Mucosa of stomach (tissue), 1 donor: ENCODE measurements at regions not wholly inside any gene's neighbourhood (a gene's known extent, or its start where the extent isn't known, plus 50 kb on each side); places are given as distances from the start of the nearest gene placed in this dataset.

Experiments
- H3K27me3 ChIP-seq: one replicate; pipeline ENCODE4 v1.7.0; 2013; ENCODE audit warnings: mild to moderate bottlenecking, low read length; ENCODE audit not compliant: control insufficient read depth, insufficient read depth
- H3K36me3 ChIP-seq: one replicate; pipeline ENCODE4 v1.7.0; 2013; ENCODE audit warnings: low read length; ENCODE audit not compliant: control insufficient read depth, insufficient read depth
- H3K4me1 ChIP-seq: one replicate; pipeline ENCODE4 v1.7.0; 2013; ENCODE audit warnings: mild to moderate bottlenecking, low read length; ENCODE audit not compliant: control insufficient read depth, insufficient read depth
- H3K4me3 ChIP-seq: one replicate; pipeline ENCODE4 v1.7.0; 2013; ENCODE audit warnings: low read length
- H3K9ac ChIP-seq: one replicate; pipeline ENCODE4 v1.7.0; 2013; ENCODE audit warnings: mild to moderate bottlenecking, low read length, moderate library complexity
- H3K9me3 ChIP-seq: one replicate; pipeline ENCODE4 v1.7.0; 2013; ENCODE audit warnings: mild to moderate bottlenecking, low read length, moderate library complexity; ENCODE audit not compliant: control insufficient read depth
- donor health status: Pancreatic carcinoma.

- H3K9me3 ChIP-seq, result no peaks in the 10 kb centered on the region
- H3K9ac ChIP-seq, result no peak overlapping the region
- H3K27me3 ChIP-seq, result no peaks in the 10 kb centered on the region
- no peak overlapping the region for H3K4me3 ChIP-seq
- no peaks in the 10 kb centered on the region for H3K36me3 ChIP-seq
- H3K4me1 ChIP-seq, result no peaks in the 10 kb centered on the region
Observed at GRCh38 chr4:181770971-181771370, 472.2 kb upstream of the TENM3 start.

GRCh38 chr4:181775298-181775697 lies 467.9 kb upstream of the TENM3 start:
- H3K9me3 ChIP-seq, result no peaks in the 10 kb centered on the region

GRCh38 chr4:181776264-181777054 lies 466.7 kb upstream of the TENM3 start:
- Histone ChIP-seq H3K9me3 (no peaks in the 10 kb centered on the region), H3K36me3 (no peaks in the 10 kb centered on the region), H3K27me3 (no peaks in the 10 kb centered on the region), H3K4me3 (no peak overlapping the region), H3K9ac (no peak overlapping the region), H3K4me1 (no peaks in the 10 kb centered on the region)

More at GRCh38 chr4:181775298-181775697, 467.9 kb upstream of the TENM3 start:
- Histone ChIP-seq H3K36me3 (no peaks in the 10 kb centered on the region), H3K27me3 (no peaks in the 10 kb centered on the region), H3K9ac (no peak overlapping the region), H3K4me3 (no peak overlapping the region), H3K4me1 (no peaks in the 10 kb centered on the region)

GRCh38 chr4:181777518-181777917 lies 465.7 kb upstream of the TENM3 start:
- H3K36me3 ChIP-seq, result no peaks in the 10 kb centered on the region
- no peaks in the 10 kb centered on the region for H3K27me3 ChIP-seq
- H3K4me1 ChIP-seq, result no peaks in the 10 kb centered on the region
- H3K4me3 ChIP-seq, result no peak overlapping the region
- H3K9me3 ChIP-seq, result no peaks in the 10 kb centered on the region
- H3K9ac ChIP-seq, result no peak overlapping the region

GRCh38 chr4:181784881-181785280 lies 458.3 kb upstream of the TENM3 start:
- Histone ChIP-seq H3K4me1 (no peaks in the 10 kb centered on the region), H3K27me3 (no peaks in the 10 kb centered on the region), H3K9ac (no peak overlapping the region), H3K9me3 (no peaks in the 10 kb centered on the region), H3K36me3 (no peaks in the 10 kb centered on the region), H3K4me3 (no peak overlapping the region)

- no peaks in the 10 kb centered on the region for H3K4me1 ChIP-seq
- H3K9ac ChIP-seq, result no peak overlapping the region
- H3K27me3 ChIP-seq, result no peaks in the 10 kb centered on the region
- H3K9me3 ChIP-seq, result no peaks in the 10 kb centered on the region
- no peaks in the 10 kb centered on the region for H3K36me3 ChIP-seq
- H3K4me3 ChIP-seq, result no peak overlapping the region
Observed at GRCh38 chr4:181792641-181793040, 450.6 kb upstream of the TENM3 start.

GRCh38 chr4:181793096-181793495 lies 450.1 kb upstream of the TENM3 start:
- H3K4me1 ChIP-seq, result no peaks in the 10 kb centered on the region
- H3K27me3 ChIP-seq, result no peaks in the 10 kb centered on the region
- no peak overlapping the region for H3K9ac ChIP-seq
- no peaks in the 10 kb centered on the region for H3K36me3 ChIP-seq
- no peak overlapping the region for H3K4me3 ChIP-seq
- H3K9me3 ChIP-seq, result no peaks in the 10 kb centered on the region

- H3K36me3 ChIP-seq, result no peaks in the 10 kb centered on the region
- H3K4me3 ChIP-seq, result no peak overlapping the region
- H3K27me3 ChIP-seq, result no peaks in the 10 kb centered on the region
- H3K4me1 ChIP-seq, result no peaks in the 10 kb centered on the region
- no peaks in the 10 kb centered on the region for H3K9me3 ChIP-seq
- H3K9ac ChIP-seq, result no peak overlapping the region
Observed at GRCh38 chr4:181796502-181796901, 446.7 kb upstream of the TENM3 start.

- no peaks in the 10 kb centered on the region for H3K4me1 ChIP-seq
- no peak overlapping the region for H3K9ac ChIP-seq
- H3K36me3 ChIP-seq, result no peaks in the 10 kb centered on the region
- no peaks in the 10 kb centered on the region for H3K9me3 ChIP-seq
- no peak overlapping the region for H3K4me3 ChIP-seq
- H3K27me3 ChIP-seq, result no peaks in the 10 kb centered on the region
Observed at GRCh38 chr4:181798536-181798935, 444.7 kb upstream of the TENM3 start.

GRCh38 chr4:181799561-181800069 lies 443.6 kb upstream of the TENM3 start:
- no peak overlapping the region for H3K4me3 ChIP-seq
- no peaks in the 10 kb centered on the region for H3K27me3 ChIP-seq
- H3K9ac ChIP-seq, result no peak overlapping the region
- no peaks in the 10 kb centered on the region for H3K36me3 ChIP-seq
- H3K9me3 ChIP-seq, result no peaks in the 10 kb centered on the region
- no peaks in the 10 kb centered on the region for H3K4me1 ChIP-seq

GRCh38 chr4:181802207-181802606 lies 441.0 kb upstream of the TENM3 start:
- H3K4me3 ChIP-seq, result no peak overlapping the region
- no peaks in the 10 kb centered on the region for H3K9me3 ChIP-seq
- H3K36me3 ChIP-seq, result no peaks in the 10 kb centered on the region
- H3K9ac ChIP-seq, result no peak overlapping the region
- H3K4me1 ChIP-seq, result no peaks in the 10 kb centered on the region
- H3K27me3 ChIP-seq, result no peaks in the 10 kb centered on the region

GRCh38 chr4:181807771-181808170 lies 435.4 kb upstream of the TENM3 start:
- H3K9ac ChIP-seq, result no peak overlapping the region
- H3K27me3 ChIP-seq, result no peaks in the 10 kb centered on the region
- H3K9me3 ChIP-seq, result no peaks in the 10 kb centered on the region
- H3K4me1 ChIP-seq, result no peaks in the 10 kb centered on the region
- H3K36me3 ChIP-seq, result no peaks in the 10 kb centered on the region
- H3K4me3 ChIP-seq, result no peak overlapping the region
